Fibroblast of lung (primary cell): ENCODE measurements at regions not wholly inside any gene's neighbourhood (a gene's known extent, or its start where the extent isn't known, plus 50 kb on each side); places are given as distances from the start of the nearest gene placed in this dataset.

Experiments used
- DNase-seq, 2 donors: peaks; one replicate each; pipeline versions ENCODE4 v3.0.0 to v3.0.0-alpha.2; 2010; ENCODE audit warnings: low read depth in 2 of 2
- H2AFZ ChIP-seq: 2 replicates; pipeline ENCODE4 v1.5.1; 2012; ENCODE audit warnings: low read length, control low read depth, inconsistent platforms
- H3K27ac ChIP-seq: 2 replicates; pipeline ENCODE4 v1.5.1; 2011; ENCODE audit warnings: low read length, control low read depth; ENCODE audit not compliant: insufficient read depth
- H3K27me3 ChIP-seq: 2 replicates; pipeline ENCODE4 v1.5.1; 2011; ENCODE audit warnings: mild to moderate bottlenecking, low read length; ENCODE audit not compliant: control insufficient read depth, insufficient read depth
- H3K36me3 ChIP-seq: 2 replicates; pipeline ENCODE4 v1.5.1; 2011; ENCODE audit warnings: low read length; ENCODE audit not compliant: control insufficient read depth, insufficient read depth
- H3K4me1 ChIP-seq: 2 replicates; pipeline ENCODE4 v1.5.1; 2011; ENCODE audit warnings: low read length; ENCODE audit not compliant: control insufficient read depth, insufficient read depth; ENCODE audit errors: extremely low read depth
- H3K4me2 ChIP-seq: 2 replicates; pipeline ENCODE4 v1.5.1; 2011; ENCODE audit warnings: low read length, control low read depth; ENCODE audit not compliant: insufficient read depth; ENCODE audit errors: extremely low read depth
- H3K4me3 ChIP-seq, 4 experiments: fragments of 200-600 bp in 1 of 4; sonication (generic) in 1 of 4; replicated peaks in 1 of 4; 2 replicates each; pipeline ENCODE4 v1.5.1; 2011 to 2016; ENCODE audit warnings: low read length in 4 of 4, low read depth in 3 of 4, mild to moderate bottlenecking in 3 of 4, control low read depth in 2 of 4, inconsistent platforms in 1 of 4, mixed read lengths in 1 of 4; ENCODE audit not compliant: insufficient read depth in 1 of 4; ENCODE audit errors: control extremely low read depth in 1 of 4
- H3K79me2 ChIP-seq: 2 replicates; pipeline ENCODE4 v1.5.1; 2012; ENCODE audit warnings: mild to moderate bottlenecking, low read length, inconsistent platforms; ENCODE audit not compliant: control insufficient read depth, insufficient read depth
- H3K9ac ChIP-seq: 2 replicates; pipeline ENCODE4 v1.5.1; 2011; ENCODE audit warnings: mild to moderate bottlenecking, low read length, control low read depth; ENCODE audit not compliant: insufficient read depth
- H3K9me3 ChIP-seq: 2 replicates; pipeline ENCODE4 v1.5.1; 2012; ENCODE audit warnings: low read depth, low read length; ENCODE audit not compliant: control insufficient read depth, insufficient read depth
- H4K20me1 ChIP-seq: 2 replicates; pipeline ENCODE4 v1.5.1; 2011; ENCODE audit warnings: low read length; ENCODE audit not compliant: control insufficient read depth, insufficient read depth; ENCODE audit errors: extremely low read depth
- EZH2 ChIP-seq: IDR thresholded peaks from 2 replicates; pipeline ENCODE4 v1.5.1; 2012; ENCODE audit warnings: low read length, control low read depth, mild to moderate bottlenecking; ENCODE audit errors: missing control alignments
- TF ChIP-seq, protein P1 (sequence below), 2 donors: IDR thresholded peaks in 1 of 2; conservative IDR thresholded peaks in 1 of 2; 1 replicate in 1 of 2; 2 replicates in 1 of 2; pipeline ENCODE4 v1.5.1; 2011 to 2012; ENCODE audit warnings: low read length in 2 of 2, control low read depth in 1 of 2, inconsistent platforms in 1 of 2, low read depth in 1 of 2, mild to moderate bottlenecking in 1 of 2

DNA sequence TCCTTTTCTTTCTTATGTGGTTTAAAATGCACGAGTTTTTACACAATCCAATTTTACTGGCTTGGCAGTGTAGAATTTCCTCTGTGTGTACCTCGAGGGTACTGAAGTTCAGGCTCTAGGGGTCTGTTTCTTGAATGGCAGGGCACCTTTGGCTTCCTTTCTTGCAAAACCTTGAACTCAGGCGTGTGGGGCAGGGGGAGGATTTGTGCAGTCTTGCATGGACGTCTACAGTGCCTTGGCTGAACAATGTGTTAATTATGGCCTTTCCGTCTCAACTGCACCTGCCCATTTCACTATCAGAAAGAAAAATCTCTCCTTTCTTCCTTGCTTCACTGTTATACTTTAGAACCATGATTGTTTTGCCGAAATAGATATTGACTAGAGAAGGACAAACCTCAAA lies 570.9 kb downstream of the INHBA start:
- Histone ChIP-seq H3K27ac (no peak overlapping the region), H3K9me3 (no peaks in the 10 kb centered on the region), H3K36me3 (no peaks in the 10 kb centered on the region), H4K20me1 (no peaks in the 10 kb centered on the region), H3K4me3 (no peak overlapping the region), H3K79me2 (no peaks in the 10 kb centered on the region), H3K9ac (no peak overlapping the region), H2AFZ (no peak overlapping the region), H3K27me3 (no peaks in the 10 kb centered on the region), H3K4me2 (no peak overlapping the region), H3K4me1 (no peaks in the 10 kb centered on the region)
- DNase-seq: no peak
- TF ChIP-seq, protein P1, sequence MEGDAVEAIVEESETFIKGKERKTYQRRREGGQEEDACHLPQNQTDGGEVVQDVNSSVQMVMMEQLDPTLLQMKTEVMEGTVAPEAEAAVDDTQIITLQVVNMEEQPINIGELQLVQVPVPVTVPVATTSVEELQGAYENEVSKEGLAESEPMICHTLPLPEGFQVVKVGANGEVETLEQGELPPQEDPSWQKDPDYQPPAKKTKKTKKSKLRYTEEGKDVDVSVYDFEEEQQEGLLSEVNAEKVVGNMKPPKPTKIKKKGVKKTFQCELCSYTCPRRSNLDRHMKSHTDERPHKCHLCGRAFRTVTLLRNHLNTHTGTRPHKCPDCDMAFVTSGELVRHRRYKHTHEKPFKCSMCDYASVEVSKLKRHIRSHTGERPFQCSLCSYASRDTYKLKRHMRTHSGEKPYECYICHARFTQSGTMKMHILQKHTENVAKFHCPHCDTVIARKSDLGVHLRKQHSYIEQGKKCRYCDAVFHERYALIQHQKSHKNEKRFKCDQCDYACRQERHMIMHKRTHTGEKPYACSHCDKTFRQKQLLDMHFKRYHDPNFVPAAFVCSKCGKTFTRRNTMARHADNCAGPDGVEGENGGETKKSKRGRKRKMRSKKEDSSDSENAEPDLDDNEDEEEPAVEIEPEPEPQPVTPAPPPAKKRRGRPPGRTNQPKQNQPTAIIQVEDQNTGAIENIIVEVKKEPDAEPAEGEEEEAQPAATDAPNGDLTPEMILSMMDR (conservative IDR thresholded peaks at IDR 0.05 in 1 of 2, IDR thresholded peaks at IDR 0.05 in 1 of 2; ENCODE audit: low read depth in 1 of 2, low read length in 2 of 2): no peak
- TF ChIP-seq EZH2: no peak

DNA sequence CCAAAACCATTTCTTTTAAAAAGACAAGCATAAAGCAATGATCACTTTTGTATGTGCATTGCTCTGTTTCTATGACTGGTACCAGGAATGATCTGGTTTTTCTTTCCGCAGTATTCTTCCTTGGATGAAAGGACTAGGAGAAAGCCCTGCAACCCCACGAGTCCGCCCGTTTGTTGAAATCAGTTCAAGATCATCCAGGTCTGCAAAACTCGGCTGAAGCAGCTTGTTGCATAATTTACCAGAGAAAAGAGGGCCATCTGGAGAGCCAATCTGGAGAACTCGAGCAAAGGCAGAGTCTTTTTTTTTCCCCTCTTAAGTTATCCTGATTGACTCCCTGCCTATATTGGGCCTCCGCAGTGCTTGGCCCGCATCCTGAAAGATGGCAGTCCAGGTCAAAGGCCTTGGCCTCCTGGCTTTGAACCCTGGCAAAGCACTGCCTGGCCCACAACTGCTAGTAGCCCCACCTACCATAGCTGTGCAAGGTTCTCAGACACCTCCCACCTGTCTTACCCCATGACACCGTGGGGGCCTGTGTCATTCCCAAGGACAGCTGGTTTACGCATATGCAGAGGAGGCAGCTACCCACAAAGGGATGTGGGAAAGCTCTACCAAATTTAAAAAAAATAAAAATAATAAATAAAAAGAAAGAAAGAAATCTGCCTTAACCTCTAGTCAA lies 572.2 kb downstream of the INHBA start:
- no peaks in the 10 kb centered on the region for H3K79me2 ChIP-seq
- no peak overlapping the region for H2AFZ ChIP-seq
- no peaks in the 10 kb centered on the region for H3K27me3 ChIP-seq
- no peak overlapping the region for H3K4me3 ChIP-seq
- H3K27ac ChIP-seq: no peak overlapping the region
- H3K4me1 ChIP-seq: no peaks in the 10 kb centered on the region
- H3K4me2 ChIP-seq: no peak overlapping the region
- no peaks in the 10 kb centered on the region for H4K20me1 ChIP-seq
- DNase-seq: no peak
- no peak overlapping the region for H3K9ac ChIP-seq
- no peaks in the 10 kb centered on the region for H3K36me3 ChIP-seq
- H3K9me3 ChIP-seq: no peaks in the 10 kb centered on the region
- TF ChIP-seq, protein P1 (conservative IDR thresholded peaks at IDR 0.05 in 1 of 2, IDR thresholded peaks at IDR 0.05 in 1 of 2; ENCODE audit: low read depth in 1 of 2, low read length in 2 of 2): no peak
- TF ChIP-seq EZH2: no peak

DNA sequence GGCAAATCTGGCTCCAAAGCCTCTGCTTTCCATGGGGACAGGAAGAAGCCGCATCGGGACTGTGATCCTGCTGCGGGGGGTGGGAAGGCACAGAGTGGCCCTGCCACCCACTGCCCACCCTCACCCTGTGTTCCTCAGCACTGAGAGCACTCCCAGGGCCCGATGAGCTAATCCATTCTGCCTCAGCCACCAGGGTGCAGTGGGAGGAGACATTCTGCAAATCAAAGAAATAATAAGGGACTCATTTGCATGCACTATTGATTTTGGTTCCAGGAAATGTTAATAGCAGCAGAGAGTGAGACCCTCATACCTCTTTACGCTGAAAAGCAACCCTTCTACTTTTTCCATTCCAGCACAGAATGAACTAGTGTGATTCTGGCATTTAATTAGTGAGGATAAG lies 572.8 kb downstream of the INHBA start:
- no peak overlapping the region for H3K9ac ChIP-seq
- no peak for DNase-seq
- H3K27me3 ChIP-seq: no peaks in the 10 kb centered on the region
- no peaks in the 10 kb centered on the region for H3K4me1 ChIP-seq
- H3K9me3 ChIP-seq: no peaks in the 10 kb centered on the region
- H3K27ac ChIP-seq: no peak overlapping the region
- H3K79me2 ChIP-seq: no peaks in the 10 kb centered on the region
- H3K36me3 ChIP-seq: no peaks in the 10 kb centered on the region
- TF ChIP-seq, protein P1 (conservative IDR thresholded peaks at IDR 0.05 in 1 of 2, IDR thresholded peaks at IDR 0.05 in 1 of 2; ENCODE audit: low read depth in 1 of 2, low read length in 2 of 2): no peak
- TF ChIP-seq EZH2: no peak
- H4K20me1 ChIP-seq: no peaks in the 10 kb centered on the region
- H3K4me3 ChIP-seq: no peak overlapping the region
- no peak overlapping the region for H3K4me2 ChIP-seq
- no peak overlapping the region for H2AFZ ChIP-seq
